ENCODE measurements at regions not wholly inside any gene's neighbourhood (a gene's known extent, or its start where the extent isn't known, plus 50 kb on each side); places are given as distances from the start of the nearest gene placed in this dataset.

- no peak for TF ChIP-seq CTCF (conservative IDR thresholded peaks at IDR 0.05; ENCODE audit: low read length)
- DNase-seq (ENCODE audit: low read depth), result no peak
- no peak overlapping the region for H3K4me3 ChIP-seq (ENCODE audit: low read length)
Measured at GRCh38 chr11:80136991-80137390, 696.2 kb upstream of the TENM4 start.

GRCh38 chr11:80129396-80129795, 688.6 kb upstream of the TENM4 start:
- DNase-seq (ENCODE audit: low read depth), result no peak
- TF ChIP-seq CTCF (conservative IDR thresholded peaks at IDR 0.05; ENCODE audit: low read length), result no peak
- no peak overlapping the region for H3K4me3 ChIP-seq (ENCODE audit: low read length)

- H3K4me3 ChIP-seq (ENCODE audit: low read length), result no peak overlapping the region
- no peak for DNase-seq (ENCODE audit: low read depth)
- no peak for TF ChIP-seq CTCF (conservative IDR thresholded peaks at IDR 0.05; ENCODE audit: low read length)
Measured at GRCh38 chr11:80122211-80122610, 681.4 kb upstream of the TENM4 start.

- no peak for DNase-seq (ENCODE audit: low read depth)
- TF ChIP-seq CTCF (conservative IDR thresholded peaks at IDR 0.05; ENCODE audit: low read length), result no peak
- no peak overlapping the region for H3K4me3 ChIP-seq (ENCODE audit: low read length)
Measured at GRCh38 chr11:80118073-80118472, 677.2 kb upstream of the TENM4 start.

- no peak for DNase-seq (ENCODE audit: low read depth)
- H3K4me3 ChIP-seq (ENCODE audit: low read length), result no peak overlapping the region
- no peak for TF ChIP-seq CTCF (conservative IDR thresholded peaks at IDR 0.05; ENCODE audit: low read length)
Measured at GRCh38 chr11:80116796-80117195, 676.0 kb upstream of the TENM4 start.

- TF ChIP-seq CTCF (conservative IDR thresholded peaks at IDR 0.05; ENCODE audit: low read length), result no peak
- no peak overlapping the region for H3K4me3 ChIP-seq (ENCODE audit: low read length)
- DNase-seq (ENCODE audit: low read depth), result no peak
Measured at GRCh38 chr11:80109652-80110051, 668.8 kb upstream of the TENM4 start.

- TF ChIP-seq CTCF (conservative IDR thresholded peaks at IDR 0.05; ENCODE audit: low read length), result no peak
- no peak for DNase-seq (ENCODE audit: low read depth)
- no peak overlapping the region for H3K4me3 ChIP-seq (ENCODE audit: low read length)
Measured at GRCh38 chr11:80109031-80109430, 668.2 kb upstream of the TENM4 start.
